B cell (primary cell): ENCODE measurements at regions not wholly inside any gene's neighbourhood (a gene's known extent, or its start where the extent isn't known, plus 50 kb on each side); places are given as distances from the start of the nearest gene placed in this dataset.

Experiments
- EZH2 ChIP-seq: IDR thresholded peaks from 2 replicates; pipeline ENCODE4 v1.6.1; 2012; ENCODE audit warnings: borderline replicate concordance, low read depth, mild to moderate bottlenecking, moderate library complexity, low read length; ENCODE audit not compliant: insufficient read depth, poor library complexity, severe bottlenecking
- TF ChIP-seq, protein P1 (sequence below): fragments of 200-600 bp; IDR thresholded peaks from one replicate; pipeline ENCODE4 v1.8.0; 2022; ENCODE audit warnings: antibody characterized with exemption, mild to moderate bottlenecking

DNA sequence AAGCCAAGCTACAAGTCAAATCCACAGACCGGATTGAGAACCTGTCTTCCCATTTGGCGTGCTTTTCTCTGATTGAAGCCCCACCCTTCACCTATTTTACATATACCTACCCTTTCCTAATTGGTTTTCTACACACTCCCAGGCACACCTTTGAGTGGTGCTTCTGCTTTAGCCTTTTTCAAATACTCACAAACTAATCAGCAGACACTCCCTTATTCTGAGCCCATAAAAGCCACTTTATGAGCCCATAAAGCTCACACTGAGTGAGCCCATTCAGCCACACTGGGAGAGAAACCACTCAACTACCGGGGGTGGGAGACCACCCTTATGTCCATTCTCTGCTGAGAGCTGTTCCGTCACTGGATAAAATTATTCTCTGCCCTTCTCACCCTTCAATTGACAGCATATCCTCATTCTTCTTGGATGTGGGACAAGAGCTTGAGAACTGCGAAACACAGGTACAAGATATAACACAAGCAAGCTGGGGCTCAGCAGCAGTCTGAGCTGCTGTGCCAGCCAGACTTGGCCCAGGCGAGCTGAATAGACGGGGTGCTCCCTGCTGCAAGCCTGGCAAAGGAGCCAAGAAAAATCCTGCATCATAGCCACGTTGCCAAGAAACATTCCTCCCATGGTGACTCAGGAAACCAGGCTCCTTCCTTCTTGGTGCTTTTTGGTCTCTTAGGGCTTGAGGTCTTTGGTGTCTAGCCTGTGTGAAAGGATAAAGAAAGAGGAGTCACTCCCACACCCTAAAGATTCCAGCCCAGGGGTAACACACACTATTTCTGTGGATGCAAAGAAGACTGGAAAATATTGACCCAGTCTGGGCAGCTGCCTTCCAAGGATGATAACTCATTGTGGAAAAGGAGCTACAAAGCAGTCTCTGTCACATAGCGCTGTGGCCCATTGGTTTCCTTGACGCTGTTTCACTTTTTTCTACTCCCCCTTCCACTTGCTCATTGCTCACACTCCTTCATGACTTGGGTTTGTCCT, 609.7 kb downstream of the MCTP2 start:
- TF ChIP-seq, protein P1, sequence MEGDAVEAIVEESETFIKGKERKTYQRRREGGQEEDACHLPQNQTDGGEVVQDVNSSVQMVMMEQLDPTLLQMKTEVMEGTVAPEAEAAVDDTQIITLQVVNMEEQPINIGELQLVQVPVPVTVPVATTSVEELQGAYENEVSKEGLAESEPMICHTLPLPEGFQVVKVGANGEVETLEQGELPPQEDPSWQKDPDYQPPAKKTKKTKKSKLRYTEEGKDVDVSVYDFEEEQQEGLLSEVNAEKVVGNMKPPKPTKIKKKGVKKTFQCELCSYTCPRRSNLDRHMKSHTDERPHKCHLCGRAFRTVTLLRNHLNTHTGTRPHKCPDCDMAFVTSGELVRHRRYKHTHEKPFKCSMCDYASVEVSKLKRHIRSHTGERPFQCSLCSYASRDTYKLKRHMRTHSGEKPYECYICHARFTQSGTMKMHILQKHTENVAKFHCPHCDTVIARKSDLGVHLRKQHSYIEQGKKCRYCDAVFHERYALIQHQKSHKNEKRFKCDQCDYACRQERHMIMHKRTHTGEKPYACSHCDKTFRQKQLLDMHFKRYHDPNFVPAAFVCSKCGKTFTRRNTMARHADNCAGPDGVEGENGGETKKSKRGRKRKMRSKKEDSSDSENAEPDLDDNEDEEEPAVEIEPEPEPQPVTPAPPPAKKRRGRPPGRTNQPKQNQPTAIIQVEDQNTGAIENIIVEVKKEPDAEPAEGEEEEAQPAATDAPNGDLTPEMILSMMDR: no peak
- TF ChIP-seq EZH2: no peak
